ENCODE measurements at regions not wholly inside any gene's neighbourhood (a gene's known extent, or its start where the extent isn't known, plus 50 kb on each side); places are given as distances from the start of the nearest gene placed in this dataset.

DNA sequence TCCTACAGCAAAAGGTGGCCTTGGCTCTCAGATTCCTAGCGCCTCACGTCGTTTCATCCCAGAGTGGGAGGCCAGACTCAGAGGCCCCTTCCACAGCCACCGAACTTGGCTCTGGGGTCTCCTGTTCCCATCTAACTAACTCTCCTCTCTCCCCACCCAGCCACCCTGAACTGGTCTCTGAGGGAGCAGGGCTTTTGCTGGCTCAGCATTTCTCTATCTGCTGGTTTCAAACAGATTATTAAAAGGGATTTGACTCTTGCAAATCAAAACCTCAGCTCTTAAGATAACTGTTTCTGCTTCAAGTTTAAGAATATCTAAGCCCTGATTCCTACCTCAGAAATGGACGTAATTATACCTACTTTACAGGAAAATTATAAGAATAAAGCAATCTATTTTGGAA, 91.0 kb upstream of the ATP1B1 start:
- Histone ChIP-seq H3K4me3 (no peak overlapping the region), H3K27me3 (no peaks in the 10 kb centered on the region), H3K4me1 (no peaks in the 10 kb centered on the region), H3K36me3 (no peaks in the 10 kb centered on the region), H3K27ac (no peak overlapping the region), H3K9me3 (no peaks in the 10 kb centered on the region)
- ATAC-seq (no peak), DNase-seq (no peak)
- TF ChIP-seq CTCF (IDR thresholded peaks at IDR 0.05): no peak
- intact Hi-C loops (cut with DNase I): no loop called here

DNA sequence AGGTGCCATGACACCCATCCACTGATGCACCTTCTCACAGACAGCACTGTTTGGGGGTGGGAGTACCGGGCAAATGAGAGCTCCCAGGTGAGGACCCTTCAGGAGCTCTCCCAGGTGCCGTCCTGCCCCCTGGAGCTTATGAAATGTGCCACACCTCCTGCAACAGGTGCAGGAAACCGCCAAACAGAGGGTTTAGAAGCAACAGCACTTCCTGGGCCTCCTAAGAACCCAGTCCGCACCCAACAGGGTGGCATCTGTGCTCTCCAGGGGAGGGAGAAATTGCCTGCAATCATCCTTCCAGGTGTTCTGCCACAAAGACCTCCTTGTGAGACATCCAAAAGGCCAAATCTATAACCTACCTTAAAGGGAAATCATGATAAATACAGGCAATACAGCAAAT, 87.7 kb upstream of the ATP1B1 start:
- Histone ChIP-seq H3K36me3 (no peaks in the 10 kb centered on the region), H3K4me3 (no peak overlapping the region), H3K9me3 (no peaks in the 10 kb centered on the region), H3K27ac (no peak overlapping the region), H3K4me1 (no peaks in the 10 kb centered on the region), H3K27me3 (no peaks in the 10 kb centered on the region)
- DNase-seq (no peak), ATAC-seq (no peak)
- intact Hi-C loops (cut with DNase I): no loop called here
- no peak for TF ChIP-seq CTCF (IDR thresholded peaks at IDR 0.05)

DNA sequence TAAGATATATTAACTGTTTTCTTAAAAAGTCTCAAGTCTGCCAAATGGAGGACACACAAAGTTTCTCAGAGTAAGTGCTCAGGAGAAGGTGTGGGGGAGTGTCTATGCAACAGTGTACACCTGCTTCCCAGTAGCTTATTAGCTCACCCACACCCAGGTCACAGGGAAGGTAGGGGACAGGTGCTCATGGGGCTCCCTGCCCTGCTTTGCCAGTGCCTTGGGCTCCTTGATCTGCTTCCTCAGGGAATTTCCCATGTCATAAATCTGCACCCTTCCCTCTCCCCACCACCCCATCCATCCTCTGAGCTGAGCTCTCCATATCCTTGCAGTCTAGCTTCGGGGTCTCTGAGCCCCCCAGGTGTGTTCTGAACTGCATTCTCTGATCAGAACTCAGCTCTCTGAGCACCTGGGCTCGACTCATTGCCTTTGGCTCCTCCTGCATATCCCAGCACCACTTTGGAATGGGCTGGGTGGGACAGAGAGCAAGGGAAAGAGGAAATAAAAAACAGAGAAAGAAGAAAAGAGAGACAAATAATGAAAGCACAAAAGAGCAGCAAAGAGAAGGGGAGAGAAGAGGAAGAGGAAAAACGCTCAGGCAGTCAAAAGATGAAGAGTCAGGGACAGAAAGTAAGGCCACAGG, 87.0 kb upstream of the ATP1B1 start:
- Histone ChIP-seq H3K36me3 (no peaks in the 10 kb centered on the region), H3K27me3 (no peaks in the 10 kb centered on the region), H3K4me3 (no peak overlapping the region), H3K4me1 (no peaks in the 10 kb centered on the region), H3K9me3 (no peaks in the 10 kb centered on the region), H3K27ac (no peak overlapping the region)
- ATAC-seq (no peak), DNase-seq (no peak)
- intact Hi-C loops (cut with DNase I): no loop called here
- no peak for TF ChIP-seq CTCF (IDR thresholded peaks at IDR 0.05)

DNA sequence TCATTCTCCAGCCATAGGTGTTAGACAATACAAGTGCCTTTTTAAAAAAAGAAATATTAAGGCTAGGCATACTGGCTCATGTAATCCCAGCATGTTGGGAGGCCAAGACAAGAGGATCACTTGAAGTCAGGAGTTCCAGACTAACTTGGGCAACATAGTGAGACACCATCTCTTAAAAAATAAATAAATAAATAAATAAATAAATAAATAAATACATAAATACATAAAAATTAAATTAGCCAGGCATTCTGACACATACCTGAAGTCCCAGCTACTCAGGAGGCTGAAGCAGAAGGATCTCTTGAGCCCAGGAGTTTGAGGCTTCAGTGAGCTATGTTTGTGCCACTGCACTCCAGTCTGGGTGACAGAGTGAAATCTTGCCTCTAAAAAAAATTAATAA, 85.8 kb upstream of the ATP1B1 start:
- no peak for TF ChIP-seq CTCF (IDR thresholded peaks at IDR 0.05)
- Histone ChIP-seq H3K27me3 (no peaks in the 10 kb centered on the region), H3K36me3 (no peaks in the 10 kb centered on the region), H3K27ac (no peak overlapping the region), H3K4me3 (no peak overlapping the region), H3K4me1 (no peaks in the 10 kb centered on the region), H3K9me3 (no peaks in the 10 kb centered on the region)
- no peak for ATAC-seq
- intact Hi-C loops (cut with DNase I): no loop called here
- DNase-seq: no peak

DNA sequence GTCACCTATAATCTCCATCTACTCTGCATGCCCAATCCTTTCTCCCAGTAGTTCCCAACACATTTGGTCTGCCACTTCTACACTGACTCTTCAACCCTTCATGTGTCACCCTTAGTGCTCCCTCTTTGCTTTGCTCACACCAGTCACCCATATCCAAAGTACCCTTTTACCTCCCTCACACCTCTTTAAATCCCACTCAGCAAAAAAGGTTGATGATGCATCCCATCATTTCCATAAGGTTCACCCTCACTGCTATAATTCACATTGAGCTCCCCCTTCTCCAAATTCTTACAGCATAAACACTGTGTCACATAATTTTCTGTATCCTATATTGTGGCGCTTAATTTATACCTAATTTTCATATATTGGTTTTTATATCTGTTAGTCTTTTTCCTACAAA, 83.8 kb upstream of the ATP1B1 start:
- DNase-seq: no peak
- ATAC-seq: no peak
- H3K27ac ChIP-seq: no peak overlapping the region
- no peak overlapping the region for H3K4me3 ChIP-seq
- no peaks in the 10 kb centered on the region for H3K9me3 ChIP-seq
- H3K36me3 ChIP-seq: no peaks in the 10 kb centered on the region
- TF ChIP-seq CTCF (IDR thresholded peaks at IDR 0.05): no peak
- H3K4me1 ChIP-seq: no peaks in the 10 kb centered on the region
- H3K27me3 ChIP-seq: no peaks in the 10 kb centered on the region
- intact Hi-C loops (cut with DNase I): no loop called here

DNA sequence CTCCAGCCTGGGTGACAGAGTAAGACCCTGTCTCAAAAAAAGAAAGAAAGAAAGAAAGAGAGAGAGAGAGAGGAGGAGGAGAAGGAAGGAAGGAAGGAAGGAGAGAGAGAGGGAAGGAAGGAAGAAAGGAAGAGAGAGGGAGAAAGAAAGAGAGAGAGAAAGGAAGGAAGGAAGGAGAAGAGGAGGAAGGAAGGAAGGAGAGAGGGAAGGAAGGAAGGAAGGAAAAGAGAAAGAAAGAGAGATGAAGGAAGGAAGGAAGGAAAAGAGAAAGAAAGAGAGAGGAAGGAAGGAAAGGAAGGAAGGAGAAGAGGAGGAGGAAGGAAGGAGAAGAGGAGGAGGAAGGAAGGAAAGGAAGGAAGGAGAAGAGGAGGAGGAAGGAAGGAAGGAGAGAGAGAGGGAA, 82.2 kb upstream of the ATP1B1 start:
- no peaks in the 10 kb centered on the region for H3K9me3 ChIP-seq
- H3K27me3 ChIP-seq: no peaks in the 10 kb centered on the region
- no peaks in the 10 kb centered on the region for H3K4me1 ChIP-seq
- intact Hi-C loops (cut with DNase I): no loop called here
- H3K27ac ChIP-seq: no peak overlapping the region
- no peak overlapping the region for H3K4me3 ChIP-seq
- TF ChIP-seq CTCF (IDR thresholded peaks at IDR 0.05): no peak
- ATAC-seq: no peak
- H3K36me3 ChIP-seq: no peaks in the 10 kb centered on the region
- no peak for DNase-seq
